SHP77 (cell line): ENCODE measurements at regions not wholly inside any gene's neighbourhood (a gene's known extent, or its start where the extent isn't known, plus 50 kb on each side); places are given as distances from the start of the nearest gene placed in this dataset.

ENCODE experiments used
- DNase-seq, 2 experiments: peaks; one replicate each; lab custom pipeline; 2025; lab: John Stamatoyannopoulos, UW

- no peak for DNase-seq
Measured at GRCh38 chr16:85473323-85473722, 139.8 kb upstream of the GSE1 start.

DNA sequence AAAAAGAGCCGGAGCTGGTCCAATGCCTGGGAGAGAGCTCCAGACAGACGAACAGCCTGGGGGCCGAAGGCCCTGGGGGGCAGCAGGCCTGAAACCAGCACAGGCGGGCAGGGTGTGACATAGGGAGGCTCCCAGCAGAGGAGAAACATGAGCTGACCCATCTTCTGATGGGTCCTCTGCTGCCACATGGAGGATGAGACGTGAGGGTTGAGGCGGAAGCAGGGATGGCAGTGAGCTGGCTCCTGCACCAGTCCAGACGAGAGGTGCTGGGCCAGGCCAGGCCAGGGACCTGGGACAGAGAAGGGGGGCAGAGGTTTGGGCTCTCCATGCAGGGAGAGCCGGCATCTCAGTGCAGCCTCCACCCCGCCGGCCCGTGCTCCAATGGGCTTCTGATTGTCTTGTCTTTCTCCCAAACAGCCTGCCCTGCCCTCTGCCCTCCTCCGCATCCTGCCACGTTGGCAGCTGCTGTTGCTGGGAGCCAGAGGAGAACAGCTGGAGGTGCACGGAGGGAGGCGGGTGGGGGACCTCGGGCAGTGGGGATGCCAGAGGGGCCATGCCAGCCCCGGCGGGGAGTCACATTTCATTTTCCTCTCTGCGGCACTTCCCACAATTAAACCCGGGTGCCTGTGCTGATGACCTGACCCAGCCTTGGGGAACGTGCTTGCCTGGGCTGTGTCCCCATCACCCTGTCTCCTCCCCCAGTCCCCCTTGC, 139.1 kb upstream of the GSE1 start:
- peak; percentile 23 to 70 for DNase-seq

- DNase-seq = no peak
Measured at GRCh38 chr16:85474621-85475217, 138.4 kb upstream of the GSE1 start.

DNA sequence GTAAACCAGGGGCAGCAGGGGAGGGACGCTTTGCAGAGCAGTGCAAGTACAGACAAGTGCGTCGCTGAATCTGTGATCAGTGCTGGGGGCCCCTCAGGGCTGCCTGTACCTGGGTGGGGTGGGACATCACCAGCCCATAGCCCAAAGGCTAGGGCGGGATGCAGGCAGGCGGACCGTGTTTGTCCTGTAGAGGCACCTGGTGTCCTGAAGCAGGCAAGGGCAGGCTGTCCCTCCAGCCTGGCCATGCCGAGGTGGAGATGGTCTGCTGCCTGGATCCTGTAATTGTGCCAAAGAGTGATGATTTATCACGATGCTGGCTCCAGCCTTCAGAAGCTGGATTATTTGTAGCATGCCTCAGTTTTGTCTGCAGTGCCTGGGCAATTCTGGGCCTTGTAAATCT, 137.9 kb upstream of the GSE1 start:
- peak; percentile 37 to 58 for DNase-seq

- DNase-seq = no peak
Measured at GRCh38 chr16:85475691-85476300, 137.3 kb upstream of the GSE1 start.

DNA sequence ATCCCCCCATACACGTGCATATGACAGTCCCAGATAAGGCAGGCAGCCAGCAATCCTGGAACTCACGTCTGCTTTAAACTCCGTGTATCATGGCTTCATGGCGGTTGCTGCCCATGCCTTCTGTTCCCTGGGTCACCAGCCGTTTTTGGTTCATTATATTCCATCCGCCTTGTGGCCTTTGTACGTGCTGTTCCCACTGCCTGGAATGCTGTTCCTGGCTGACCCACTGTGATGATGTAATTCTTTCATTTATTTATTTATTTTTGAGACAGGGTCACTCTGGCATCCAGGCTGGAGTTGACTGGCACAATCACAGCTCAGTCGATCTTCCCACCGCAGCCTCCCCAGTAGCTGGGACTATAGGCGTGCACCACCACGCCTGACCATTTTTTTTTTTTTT, 136.7 kb upstream of the GSE1 start:
- no peak for DNase-seq

DNA sequence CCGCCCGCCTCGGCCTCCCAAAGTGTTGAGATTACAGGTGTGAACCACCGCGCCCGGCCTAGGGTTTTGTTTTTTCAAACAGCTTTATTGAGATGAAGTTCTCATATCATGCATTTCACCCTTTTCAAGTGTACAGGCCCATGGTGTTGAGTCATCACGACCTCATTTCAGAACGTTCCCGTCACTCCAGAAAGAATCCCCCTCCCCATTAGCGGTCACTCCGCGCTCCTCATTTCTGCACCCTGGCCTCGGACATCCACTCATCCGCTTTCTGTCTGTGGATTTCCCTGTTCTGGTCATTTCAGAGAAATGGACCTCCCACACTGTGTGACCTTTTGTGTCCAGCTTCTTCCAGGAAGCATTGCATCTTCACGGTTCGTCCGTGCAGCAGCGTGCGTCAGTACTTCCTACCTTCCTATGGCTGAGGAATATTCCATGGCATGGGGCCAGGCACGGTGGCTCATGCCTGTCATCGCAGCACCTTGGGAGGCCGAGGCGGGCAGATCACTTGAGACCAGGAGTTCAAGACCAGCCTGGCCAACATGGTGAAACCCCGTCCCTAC, 135.2 kb upstream of the GSE1 start:
- DNase-seq = no peak

GRCh38 chr16:85479972-85480726, 133.0 kb upstream of the GSE1 start:
- no peak for DNase-seq

- no peak for DNase-seq
Measured at GRCh38 chr16:85480727-85481101, 132.4 kb upstream of the GSE1 start.

DNA sequence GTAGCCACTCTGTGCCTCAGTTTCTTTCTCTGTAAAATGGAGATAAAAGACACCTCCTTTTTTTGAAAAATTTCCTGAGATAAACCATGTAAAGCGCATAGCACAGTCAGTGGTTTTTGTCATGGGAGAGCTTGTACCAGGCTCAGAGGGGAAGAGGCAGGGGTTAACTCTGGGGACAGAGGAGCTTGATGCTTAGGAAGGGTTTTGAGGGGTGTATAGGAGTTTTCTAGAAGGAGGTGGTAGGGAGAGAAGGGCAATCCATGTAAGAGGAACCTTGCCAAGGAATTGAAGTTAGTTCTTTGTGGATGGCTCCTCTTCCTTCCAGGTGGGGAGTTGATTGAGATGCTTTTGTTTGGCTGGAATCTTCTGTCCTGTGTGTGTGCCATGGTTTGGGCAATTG, 131.9 kb upstream of the GSE1 start:
- no peak for DNase-seq

GRCh38 chr16:85481738-85482137, 131.4 kb upstream of the GSE1 start:
- no peak for DNase-seq

DNA sequence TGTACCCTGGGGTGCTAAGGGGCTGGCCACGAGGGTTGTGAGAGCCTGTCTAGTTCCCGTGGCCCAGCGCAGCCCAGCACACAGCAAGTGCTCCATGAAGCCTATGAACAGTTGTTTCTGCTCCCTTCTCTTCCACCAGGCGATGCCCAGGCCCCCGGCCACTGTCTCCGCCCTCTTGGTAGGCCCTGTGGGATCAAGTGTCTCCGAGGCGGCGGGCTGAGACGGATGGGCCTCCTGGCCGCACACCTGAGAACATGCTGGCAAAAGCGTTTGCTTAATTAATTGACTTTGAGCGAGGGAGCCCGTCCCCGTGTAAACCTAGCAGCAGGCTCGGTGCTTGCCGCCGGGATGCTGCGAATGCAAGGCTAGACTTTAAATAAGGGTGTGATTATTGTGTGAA, 129.7 kb upstream of the GSE1 start:
- DNase-seq = peak; percentile 28 to 33

- DNase-seq = peak; percentile 75 to 84
Measured at GRCh38 chr16:85484347-85485300, 128.5 kb upstream of the GSE1 start.

DNA sequence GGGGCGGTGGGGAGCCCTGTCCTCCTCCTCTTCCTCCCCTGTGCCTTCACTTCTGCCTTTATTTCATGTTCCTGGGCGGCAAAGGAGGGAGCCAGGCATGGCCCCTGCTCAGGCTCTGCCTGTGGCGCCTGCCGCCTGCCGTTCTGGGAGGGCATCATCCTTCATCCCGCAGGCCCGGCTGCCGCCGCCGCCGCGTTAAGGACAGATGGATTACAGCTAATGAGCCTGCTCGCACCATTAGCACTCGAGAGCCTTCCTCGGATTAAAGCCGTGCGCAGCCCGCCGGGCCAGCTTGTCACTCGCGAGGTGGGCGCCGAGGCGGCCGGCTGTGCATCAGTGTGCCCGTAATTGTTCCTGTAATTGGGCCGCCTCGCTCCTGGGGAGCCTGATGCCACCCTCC, 127.7 kb upstream of the GSE1 start:
- peak in 1 of 2 experiments; percentile 33 for DNase-seq

- no peak for DNase-seq
Measured at GRCh38 chr16:85486256-85486915, 126.7 kb upstream of the GSE1 start.

DNA sequence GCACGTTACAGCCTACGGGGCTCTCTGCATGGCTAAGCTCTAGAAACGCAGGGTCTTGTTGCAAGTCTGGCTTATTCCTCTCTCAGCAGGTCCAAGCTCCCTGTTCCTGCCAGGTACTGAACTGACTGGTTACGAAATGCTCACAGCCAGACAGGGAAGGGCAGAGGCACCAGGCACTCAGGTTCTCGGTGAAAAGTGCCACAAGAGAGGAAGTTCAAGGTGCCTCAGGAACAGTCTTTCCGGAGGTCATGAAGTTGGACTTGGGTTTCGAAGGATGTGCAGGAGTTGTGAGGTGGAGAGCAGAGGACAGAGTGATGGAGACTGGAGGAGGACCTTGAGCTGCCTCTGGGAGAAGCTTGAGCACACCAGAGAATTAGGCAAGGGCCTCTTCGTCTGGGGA, 124.7 kb upstream of the GSE1 start:
- DNase-seq = no peak

DNA sequence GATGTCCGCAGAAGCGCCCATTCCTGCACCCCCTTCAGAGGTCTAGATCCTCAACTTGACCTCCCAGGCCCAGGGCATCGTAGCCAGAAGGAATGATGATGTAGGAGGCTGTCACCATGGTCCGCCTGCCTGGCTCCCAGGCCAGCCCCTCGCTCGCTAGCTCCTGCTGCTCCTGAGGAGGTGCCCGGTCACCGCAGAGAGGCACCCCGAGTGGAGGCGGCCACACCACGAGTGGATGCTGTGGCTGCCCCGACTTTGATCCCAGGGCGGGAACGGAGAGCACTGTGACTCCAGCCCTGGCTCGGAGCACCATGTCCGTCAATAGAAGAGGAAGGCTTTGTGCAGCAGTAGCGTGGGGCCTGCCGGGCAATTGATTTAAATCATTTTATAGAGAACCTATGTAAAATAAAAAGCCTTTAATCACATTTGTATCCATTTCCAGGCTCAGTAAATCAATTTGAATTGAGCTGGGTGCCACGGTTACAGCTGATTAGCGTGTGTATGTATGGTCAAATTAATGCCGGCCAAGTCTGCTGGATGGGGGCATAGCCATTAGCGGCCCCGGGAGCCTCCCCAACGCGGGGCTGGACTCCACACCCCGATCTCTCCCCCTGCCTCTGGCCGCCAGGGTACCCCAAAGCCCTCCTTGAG, 122.6 kb upstream of the GSE1 start:
- no peak for DNase-seq

DNA sequence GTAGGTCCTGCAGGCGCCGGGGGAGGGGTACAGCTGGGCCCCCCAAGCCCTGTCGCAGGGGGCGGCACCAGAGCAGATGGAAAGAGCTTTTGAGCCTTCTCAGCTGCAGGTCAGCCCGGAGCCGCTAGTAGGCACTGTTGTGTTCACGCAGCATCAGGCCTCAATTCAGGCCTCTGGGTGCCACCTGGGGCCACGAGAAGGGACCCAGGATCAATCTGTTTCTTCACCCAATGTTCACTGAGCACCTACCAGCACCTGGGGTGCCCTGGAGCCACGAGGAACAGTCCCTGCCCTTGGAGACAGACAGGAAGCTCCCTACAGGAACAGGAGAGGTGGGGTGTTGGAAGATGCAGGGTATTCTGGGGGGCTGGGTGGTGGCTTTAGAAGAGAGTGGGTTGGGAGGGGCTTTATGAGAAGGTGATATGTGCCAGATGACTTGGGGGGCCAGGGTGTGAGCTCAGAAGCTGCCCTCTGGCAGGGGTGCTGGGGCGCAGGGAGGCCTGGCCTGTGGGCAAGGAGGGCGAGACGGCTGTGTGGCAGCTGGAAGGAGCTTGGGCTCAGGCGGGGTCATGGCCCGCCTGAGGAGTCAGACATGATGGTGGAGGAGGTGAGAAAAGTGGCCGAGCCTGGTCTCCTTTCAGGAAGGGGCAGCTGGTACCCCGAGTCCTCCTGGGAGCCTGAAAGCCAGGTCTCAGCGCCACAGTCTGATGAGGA, 121.9 kb upstream of the GSE1 start:
- DNase-seq = no peak

- no peak for DNase-seq
Measured at GRCh38 chr16:85491798-85492294, 121.3 kb upstream of the GSE1 start.
